NCI-H2227 treated with DMSO at 0.1 percent for 48 hours (cell line): ENCODE measurements at regions not wholly inside any gene's neighbourhood (a gene's known extent, or its start where the extent isn't known, plus 50 kb on each side); places are given as distances from the start of the nearest gene placed in this dataset.
"Not testable (repeated sequence)": the region's sequence is repeated elsewhere in the genome, so short reads cannot be mapped to it uniquely, and the experiment has no call there.

Source experiments
- DNase-seq: peaks from one replicate; lab custom pipeline; 2025; lab: John Stamatoyannopoulos, UW

- DNase-seq, result no peak
Observed at GRCh38 chr13:59416561-59416960, 747.2 kb downstream of the DIAPH3 start.

- DNase-seq, result no peak
Observed at GRCh38 chr13:59422646-59423045, 741.1 kb downstream of the DIAPH3 start.

- no peak for DNase-seq
Observed at GRCh38 chr13:59423708-59424340, 739.9 kb downstream of the DIAPH3 start.

GRCh38 chr13:59424661-59425060 lies 739.1 kb downstream of the DIAPH3 start:
- no peak for DNase-seq

- no peak for DNase-seq
Observed at GRCh38 chr13:59425211-59425741, 738.5 kb downstream of the DIAPH3 start.

- no peak for DNase-seq
Observed at GRCh38 chr13:59435024-59435423, 728.7 kb downstream of the DIAPH3 start.

- no peak for DNase-seq
Observed at GRCh38 chr13:59437544-59438301, 726.0 kb downstream of the DIAPH3 start.

GRCh38 chr13:59439776-59440428 lies 723.8 kb downstream of the DIAPH3 start:
- DNase-seq, result no peak

GRCh38 chr13:59441068-59441467 lies 722.7 kb downstream of the DIAPH3 start:
- DNase-seq, result not testable (repeated sequence)

GRCh38 chr13:59441596-59442280 lies 722.0 kb downstream of the DIAPH3 start:
- no peak for DNase-seq

GRCh38 chr13:59442461-59442860 lies 721.3 kb downstream of the DIAPH3 start:
- DNase-seq, result no peak

- no peak for DNase-seq
Observed at GRCh38 chr13:59442944-59443486, 720.7 kb downstream of the DIAPH3 start.

GRCh38 chr13:59444210-59444857 lies 719.4 kb downstream of the DIAPH3 start:
- no peak for DNase-seq

- DNase-seq, result no peak
Observed at GRCh38 chr13:59445812-59446211, 717.9 kb downstream of the DIAPH3 start.

GRCh38 chr13:59446391-59446790 lies 717.3 kb downstream of the DIAPH3 start:
- DNase-seq, result no peak

GRCh38 chr13:59447031-59447430 lies 716.7 kb downstream of the DIAPH3 start:
- no peak for DNase-seq

- no peak for DNase-seq
Observed at GRCh38 chr13:59447846-59448620, 715.7 kb downstream of the DIAPH3 start.

GRCh38 chr13:59449750-59450149 lies 714.0 kb downstream of the DIAPH3 start:
- DNase-seq, result no peak

GRCh38 chr13:59450229-59450628 lies 713.5 kb downstream of the DIAPH3 start:
- DNase-seq, result no peak

- no peak for DNase-seq
Observed at GRCh38 chr13:59451236-59451635, 712.5 kb downstream of the DIAPH3 start.
